ENCODE measurements at regions not wholly inside any gene's neighbourhood (a gene's known extent, or its start where the extent isn't known, plus 50 kb on each side); places are given as distances from the start of the nearest gene placed in this dataset.

- TF ChIP-seq CEBPB (IDR thresholded peaks at IDR 0.05) = no peak
These were observed 121.7 kb downstream of the ZNF280B start for GRCh38 chr22:22386602-22387385.

- no peak for TF ChIP-seq TEAD4 (IDR thresholded peaks at IDR 0.05)
- TF ChIP-seq RAD21 (IDR thresholded peaks at IDR 0.05; ENCODE audit: low read depth) = no peak
- no peak for TF ChIP-seq NFIC (IDR thresholded peaks at IDR 0.05)
- no peak for TF ChIP-seq REST (IDR thresholded peaks at IDR 0.05; ENCODE audit: low read depth)
- no peak for TF ChIP-seq TCF12 (IDR thresholded peaks at IDR 0.05; ENCODE audit: low read depth)
- no peak for TF ChIP-seq TAF1 (IDR thresholded peaks at IDR 0.05; ENCODE audit: low read depth)
- no peak for TF ChIP-seq ZBTB7A (IDR thresholded peaks at IDR 0.05; ENCODE audit: low read depth)
- no peak for TF ChIP-seq EP300 (IDR thresholded peaks at IDR 0.05; ENCODE audit: borderline replicate concordance)
- TF ChIP-seq YY1 (IDR thresholded peaks at IDR 0.05; ENCODE audit: low read depth) = no peak
- TF ChIP-seq FOXM1 (IDR thresholded peaks at IDR 0.05; ENCODE audit: borderline replicate concordance, low read depth) = no peak
- TF ChIP-seq CEBPB (IDR thresholded peaks at IDR 0.05) = no peak
- TF ChIP-seq MAX (IDR thresholded peaks at IDR 0.05) = no peak
- TF ChIP-seq USF1 (IDR thresholded peaks at IDR 0.05) = no peak
- TF ChIP-seq CREB1 (IDR thresholded peaks at IDR 0.05; ENCODE audit: low read depth) = no peak
- no peak for TF ChIP-seq EGR1 (IDR thresholded peaks at IDR 0.05)
These were observed 121.2 kb downstream of the ZNF280B start for GRCh38 chr22:22387386-22387736.

- no peak for TF ChIP-seq CREB1 (IDR thresholded peaks at IDR 0.05; ENCODE audit: low read depth)
- TF ChIP-seq USF1 (IDR thresholded peaks at IDR 0.05) = no peak
- TF ChIP-seq YY1 (IDR thresholded peaks at IDR 0.05; ENCODE audit: low read depth) = no peak
- no peak for TF ChIP-seq ZBTB7A (IDR thresholded peaks at IDR 0.05; ENCODE audit: low read depth)
- no peak for TF ChIP-seq REST (IDR thresholded peaks at IDR 0.05; ENCODE audit: low read depth)
- TF ChIP-seq EP300 (IDR thresholded peaks at IDR 0.05; ENCODE audit: borderline replicate concordance) = no peak
- TF ChIP-seq FOXM1 (IDR thresholded peaks at IDR 0.05; ENCODE audit: borderline replicate concordance, low read depth) = no peak
- TF ChIP-seq MAX (IDR thresholded peaks at IDR 0.05) = no peak
- TF ChIP-seq TAF1 (IDR thresholded peaks at IDR 0.05; ENCODE audit: low read depth) = no peak
- no peak for TF ChIP-seq TEAD4 (IDR thresholded peaks at IDR 0.05)
- no peak for TF ChIP-seq RAD21 (IDR thresholded peaks at IDR 0.05; ENCODE audit: low read depth)
- no peak for TF ChIP-seq CEBPB (IDR thresholded peaks at IDR 0.05)
- TF ChIP-seq NFIC (IDR thresholded peaks at IDR 0.05) = no peak
- TF ChIP-seq TCF12 (IDR thresholded peaks at IDR 0.05; ENCODE audit: low read depth) = no peak
These were observed 120.5 kb downstream of the ZNF280B start for GRCh38 chr22:22388090-22388489.

GRCh38 chr22:22388494-22388893, 120.0 kb downstream of the ZNF280B start:
- TF ChIP-seq EP300 (IDR thresholded peaks at IDR 0.05; ENCODE audit: borderline replicate concordance) = no peak
- TF ChIP-seq REST (IDR thresholded peaks at IDR 0.05; ENCODE audit: low read depth) = no peak

- TF ChIP-seq TCF12 (IDR thresholded peaks at IDR 0.05; ENCODE audit: low read depth) (no peak), NFIC (IDR thresholded peaks at IDR 0.05) (no peak), EGR1 (IDR thresholded peaks at IDR 0.05) (no peak), REST (IDR thresholded peaks at IDR 0.05; ENCODE audit: low read depth) (no peak), FOXM1 (IDR thresholded peaks at IDR 0.05; ENCODE audit: borderline replicate concordance, low read depth) (no peak), EP300 (IDR thresholded peaks at IDR 0.05; ENCODE audit: borderline replicate concordance) (no peak), TAF1 (IDR thresholded peaks at IDR 0.05; ENCODE audit: low read depth) (no peak), ZBTB7A (IDR thresholded peaks at IDR 0.05; ENCODE audit: low read depth) (no peak), YY1 (IDR thresholded peaks at IDR 0.05; ENCODE audit: low read depth) (no peak), CREB1 (IDR thresholded peaks at IDR 0.05; ENCODE audit: low read depth) (no peak), MAX (IDR thresholded peaks at IDR 0.05) (no peak), RAD21 (IDR thresholded peaks at IDR 0.05; ENCODE audit: low read depth) (no peak), TEAD4 (IDR thresholded peaks at IDR 0.05) (no peak)
These were observed 119.1 kb downstream of the ZNF280B start for GRCh38 chr22:22389467-22389866.
